Lower leg skin (tissue), 3 donors: ENCODE measurements at regions not wholly inside any gene's neighbourhood (a gene's known extent, or its start where the extent isn't known, plus 50 kb on each side); places are given as distances from the start of the nearest gene placed in this dataset.

Source experiments
- CTCF ChIP-seq, 3 donors: fragments of 450-650 bp; IDR thresholded peaks; one replicate each; pipeline ENCODE4 v1.5.1; 2016; ENCODE audit warnings: antibody characterized with exemption in 3 of 3, mild to moderate bottlenecking in 3 of 3, moderate library complexity in 2 of 3
- POLR2A ChIP-seq, 2 donors: fragments of 450-650 bp; IDR thresholded peaks; one replicate each; pipeline ENCODE4 v1.6.1; 2016 to 2017; ENCODE audit warnings: antibody characterized with exemption in 2 of 2, mild to moderate bottlenecking in 1 of 2, moderate library complexity in 1 of 2

- no peak for TF ChIP-seq CTCF (IDR thresholded peaks at IDR 0.05)
- TF ChIP-seq POLR2A (IDR thresholded peaks at IDR 0.05): no peak
Measured at GRCh38 chr13:79886601-79887000, 405.6 kb downstream of the NDFIP2 start.
